D341Med (cell line): ENCODE measurements at regions not wholly inside any gene's neighbourhood (a gene's known extent, or its start where the extent isn't known, plus 50 kb on each side); places are given as distances from the start of the nearest gene placed in this dataset.
A peak's percentile ranks its signal among the peaks of the same experiment; 100 is the strongest.
"Not testable (repeated sequence)": the region's sequence is repeated elsewhere in the genome, so short reads cannot be mapped to it uniquely, and the experiment has no call there.

Source experiments
- DNase-seq: peaks from one replicate; pipeline ENCODE4 v3.0.0; 2012; ENCODE audit warnings: low spot score

DNA sequence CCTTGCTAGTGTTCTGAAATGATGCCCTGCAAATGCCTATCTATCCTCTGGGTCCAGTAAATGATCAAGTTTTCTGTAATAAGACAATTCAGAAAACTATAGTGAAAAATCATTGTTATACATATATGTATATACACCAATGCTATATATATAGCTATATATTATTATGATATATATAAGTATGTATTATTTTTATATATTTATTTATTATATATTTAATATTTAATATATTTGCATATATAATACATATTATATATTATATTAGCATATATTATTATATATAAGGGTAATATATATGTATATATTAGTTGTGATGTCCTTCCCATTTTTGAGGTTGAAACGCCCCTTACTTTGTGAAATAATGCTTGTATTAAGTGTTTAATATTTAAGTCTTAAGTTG, 181.4 kb upstream of the CACNA2D1 start:
- no peak for DNase-seq

GRCh38 chr7:82624337-82624736, 180.8 kb upstream of the CACNA2D1 start:
- no peak for DNase-seq

- DNase-seq, result no peak
Observed at GRCh38 chr7:82623812-82624211, 180.2 kb upstream of the CACNA2D1 start.

GRCh38 chr7:82617156-82617555, 173.6 kb upstream of the CACNA2D1 start:
- no peak for DNase-seq

- DNase-seq, result no peak
Observed at GRCh38 chr7:82616059-82616728, 172.6 kb upstream of the CACNA2D1 start.

GRCh38 chr7:82615527-82615926, 171.9 kb upstream of the CACNA2D1 start:
- no peak for DNase-seq

DNA sequence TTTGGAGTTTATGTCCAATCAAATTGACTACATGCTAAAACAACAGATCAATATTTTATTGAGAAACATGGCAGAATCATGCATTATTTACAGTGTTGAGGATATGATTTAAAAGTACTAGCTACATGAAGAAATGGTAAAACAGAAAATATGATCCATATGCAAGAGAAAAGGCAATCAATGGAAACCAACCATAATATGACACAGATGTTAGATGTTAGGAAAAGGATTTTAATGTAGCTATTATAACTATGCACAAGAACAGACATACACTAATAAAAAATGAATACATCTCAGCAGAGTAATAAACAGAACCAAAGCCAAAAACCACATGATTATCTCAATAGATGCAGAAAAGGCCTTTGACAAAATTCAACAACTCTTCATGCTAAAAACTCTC, 166.2 kb upstream of the CACNA2D1 start:
- DNase-seq, result no peak

GRCh38 chr7:82605247-82605864, 161.8 kb upstream of the CACNA2D1 start:
- peak; percentile 34 for DNase-seq

- DNase-seq, result no peak
Observed at GRCh38 chr7:82602066-82602465, 158.5 kb upstream of the CACNA2D1 start.

DNA sequence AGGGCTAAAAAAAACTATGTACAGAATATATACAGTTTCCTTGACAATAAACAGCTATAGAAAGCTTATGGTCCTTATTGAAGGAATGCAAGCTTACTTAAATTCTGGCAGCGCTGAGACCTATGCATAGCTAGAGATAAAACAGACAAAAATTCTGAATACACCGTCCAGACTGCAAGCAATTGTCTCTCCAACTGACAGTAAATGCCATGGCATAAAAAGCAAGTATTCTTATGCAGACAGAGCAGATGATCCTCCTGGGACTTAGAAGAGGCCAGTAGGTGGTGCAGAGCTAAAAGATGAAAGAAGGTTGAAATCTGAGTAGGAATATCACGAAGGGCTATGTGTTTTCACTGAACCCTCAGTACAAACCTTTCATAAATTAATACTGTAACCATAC, 157.0 kb upstream of the CACNA2D1 start:
- DNase-seq, result no peak

- no peak for DNase-seq
Observed at GRCh38 chr7:82599895-82600294, 156.3 kb upstream of the CACNA2D1 start.

- no peak for DNase-seq
Observed at GRCh38 chr7:82598958-82599357, 155.4 kb upstream of the CACNA2D1 start.

DNA sequence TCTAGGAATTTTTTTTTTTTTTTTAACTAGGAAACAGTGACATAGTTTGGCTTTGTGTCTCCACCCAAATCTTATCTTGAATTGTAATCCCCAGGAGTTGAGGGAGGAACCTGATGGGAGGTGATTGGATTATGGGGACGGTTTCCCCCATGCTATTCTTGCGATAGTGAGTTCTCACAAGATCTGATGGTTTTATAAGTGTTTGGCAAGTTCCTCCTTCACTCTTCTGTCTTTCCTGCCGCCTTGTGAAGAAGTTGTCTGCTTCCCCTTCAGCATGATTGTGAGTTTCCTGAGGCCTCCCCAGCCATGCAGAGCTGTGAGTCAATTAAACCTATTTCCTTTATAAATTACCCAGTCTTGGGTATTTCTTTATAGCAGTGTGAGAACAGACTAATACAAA, 152.2 kb upstream of the CACNA2D1 start:
- not testable (repeated sequence) for DNase-seq

DNA sequence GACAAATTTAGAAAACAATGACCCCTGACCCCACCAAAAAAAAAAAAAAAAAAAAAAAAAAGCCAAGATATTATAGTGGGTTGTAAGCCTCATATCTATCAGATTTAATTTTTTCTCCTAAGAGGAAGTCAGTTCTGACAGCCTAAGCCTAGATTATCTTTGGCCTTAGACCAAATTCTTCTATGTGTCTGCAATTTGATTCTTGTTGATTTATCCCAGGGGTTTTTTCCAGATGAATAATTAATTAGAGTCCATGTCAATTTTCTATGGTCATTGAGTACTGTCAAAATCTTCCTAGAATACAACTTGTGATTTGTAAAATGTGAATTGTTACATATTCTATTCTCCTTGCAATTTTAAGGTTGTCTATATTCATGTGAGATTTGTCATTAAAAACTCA, 151.6 kb upstream of the CACNA2D1 start:
- DNase-seq, result no peak

DNA sequence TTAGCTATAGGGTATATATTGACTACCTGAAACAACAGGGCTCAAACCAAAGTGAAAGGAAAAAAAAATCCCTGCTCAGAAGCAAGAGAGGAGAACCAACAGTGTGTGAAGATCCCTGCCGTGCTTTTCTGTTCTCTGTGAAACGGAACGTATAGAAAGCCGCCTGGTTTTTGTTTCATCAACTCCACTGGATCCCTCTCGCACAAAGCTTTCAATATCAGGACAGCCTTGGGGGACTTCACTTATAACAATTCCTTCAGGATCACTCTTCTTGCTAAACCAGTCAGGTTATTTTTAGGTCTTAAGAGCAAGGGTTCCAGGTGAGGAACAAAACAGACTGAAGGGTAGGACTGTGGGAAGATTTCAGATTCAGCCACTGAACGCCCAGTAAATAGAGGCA, 151.1 kb upstream of the CACNA2D1 start:
- no peak for DNase-seq

DNA sequence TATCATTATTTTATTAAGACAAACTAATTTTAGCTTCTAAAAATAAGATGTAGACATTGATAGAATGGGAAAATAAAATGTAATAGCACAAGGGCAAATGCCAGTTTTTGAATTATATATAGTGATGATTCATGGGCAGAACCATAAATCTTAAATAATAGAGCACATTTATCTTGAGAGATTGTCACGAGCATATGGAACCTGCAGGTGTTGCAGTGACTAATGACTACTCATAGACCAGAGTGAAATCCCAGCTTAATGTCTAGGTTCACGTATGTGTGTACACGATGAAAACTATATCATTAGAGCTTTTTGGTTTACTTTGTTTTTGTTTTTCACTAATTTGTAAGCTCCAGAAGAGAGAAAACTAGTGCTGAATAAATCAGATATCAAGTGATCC, 150.2 kb upstream of the CACNA2D1 start:
- no peak for DNase-seq

DNA sequence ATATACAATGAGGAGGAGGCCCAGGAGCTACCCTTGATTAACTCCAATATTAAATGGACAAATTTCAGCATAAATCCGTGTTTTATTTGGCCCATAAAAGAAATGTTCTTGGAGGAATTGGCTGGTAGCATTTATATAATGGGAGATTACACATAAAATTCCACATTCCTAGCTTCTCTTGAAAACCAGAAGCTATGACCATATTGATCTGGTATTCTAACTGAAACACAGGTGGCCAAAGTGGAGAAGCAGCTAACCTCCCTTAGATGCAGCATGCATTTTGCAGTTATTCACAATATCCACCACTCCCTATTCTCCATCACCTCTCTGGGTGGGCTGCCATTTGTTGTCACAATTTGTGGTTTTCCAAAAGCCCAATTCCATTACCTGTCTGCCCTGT, 148.8 kb upstream of the CACNA2D1 start:
- no peak for DNase-seq

- DNase-seq, result no peak
Observed at GRCh38 chr7:82579047-82579446, 135.5 kb upstream of the CACNA2D1 start.

- no peak for DNase-seq
Observed at GRCh38 chr7:82578430-82578829, 134.9 kb upstream of the CACNA2D1 start.

DNA sequence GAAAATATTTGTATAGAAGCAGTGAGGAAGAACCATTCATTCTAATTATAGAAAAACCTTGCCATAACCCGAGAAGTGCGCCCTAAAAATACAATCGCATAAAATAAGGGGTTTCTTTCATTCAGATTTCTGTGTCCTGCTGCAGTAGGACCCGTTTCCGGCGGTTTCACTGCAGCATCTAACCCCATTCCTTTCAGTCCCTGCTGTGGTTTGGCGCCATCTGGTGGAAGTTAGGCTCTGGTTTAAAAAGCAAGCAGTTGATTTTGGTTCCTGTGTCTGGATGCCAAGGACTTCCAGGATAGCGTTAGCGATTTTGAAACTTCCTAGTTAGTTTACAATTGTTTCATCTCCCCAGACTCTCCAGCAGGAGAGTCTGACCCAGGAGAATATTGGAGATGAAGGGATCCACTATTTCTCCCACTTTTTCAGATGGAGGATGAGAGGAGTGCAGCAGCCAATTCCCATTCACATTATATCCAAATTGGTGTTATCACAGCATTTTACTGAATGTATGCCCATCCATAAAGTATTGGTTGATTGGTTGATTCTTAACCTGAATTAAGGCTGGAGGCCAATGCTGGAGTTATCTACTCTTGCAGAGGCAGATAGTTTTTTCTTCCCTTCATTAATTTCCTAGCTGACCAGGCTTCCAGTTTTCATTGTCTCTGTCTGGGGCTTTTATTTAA, 128.8 kb upstream of the CACNA2D1 start:
- peak; percentile 84 for DNase-seq

DNA sequence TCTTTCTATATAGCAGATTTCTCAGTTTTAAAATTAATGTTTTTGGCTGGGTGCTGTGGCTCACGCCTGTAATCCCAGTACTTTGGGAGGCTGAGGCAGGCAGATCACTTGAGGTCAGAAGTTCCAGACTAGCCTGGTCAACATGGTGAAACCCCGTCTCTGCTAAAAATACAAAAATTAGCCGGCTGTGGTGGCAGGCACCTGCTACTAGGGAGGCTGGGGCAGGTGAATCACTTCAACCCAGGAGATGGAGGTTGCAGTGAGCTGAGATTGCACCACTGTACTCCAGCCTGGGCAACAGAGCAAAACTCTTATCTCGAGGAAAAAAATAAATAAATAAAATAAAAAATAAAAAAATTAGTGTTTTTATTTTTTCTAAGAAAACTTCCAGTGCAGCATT, 127.5 kb upstream of the CACNA2D1 start:
- not testable (repeated sequence) for DNase-seq

GRCh38 chr7:82567841-82568240, 124.3 kb upstream of the CACNA2D1 start:
- DNase-seq, result no peak

GRCh38 chr7:82567356-82567755, 123.8 kb upstream of the CACNA2D1 start:
- DNase-seq, result no peak

GRCh38 chr7:82566752-82567151, 123.2 kb upstream of the CACNA2D1 start:
- DNase-seq, result no peak
